ENCODE measurements at regions not wholly inside any gene's neighbourhood (a gene's known extent, or its start where the extent isn't known, plus 50 kb on each side); places are given as distances from the start of the nearest gene placed in this dataset.
"Not testable (repeated sequence)": the region's sequence is repeated elsewhere in the genome, so short reads cannot be mapped to it uniquely, and the experiment has no call there.

GRCh38 chr3:82587174-82587573 is 825.7 kb upstream of the GBE1 start:
- peak; percentile 64 for DNase-seq

GRCh38 chr3:82586414-82586813 is 825.0 kb upstream of the GBE1 start:
- no peak for DNase-seq

GRCh38 chr3:82586002-82586401 is 824.6 kb upstream of the GBE1 start:
- DNase-seq, result not testable (repeated sequence)

- peak; percentile 8 for DNase-seq
These were observed 824.1 kb upstream of the GBE1 start for GRCh38 chr3:82585591-82585990.

GRCh38 chr3:82584861-82585260 is 823.4 kb upstream of the GBE1 start:
- DNase-seq, result not testable (repeated sequence)

- not testable (repeated sequence) for DNase-seq
These were observed 823.0 kb upstream of the GBE1 start for GRCh38 chr3:82584415-82584814.

GRCh38 chr3:82581350-82581749 is 819.9 kb upstream of the GBE1 start:
- DNase-seq, result no peak

- DNase-seq, result no peak
These were observed 811.3 kb upstream of the GBE1 start for GRCh38 chr3:82572721-82573120.

- peak; percentile 19 for DNase-seq
These were observed 807.4 kb upstream of the GBE1 start for GRCh38 chr3:82568776-82569338.

- no peak for DNase-seq
These were observed 805.7 kb upstream of the GBE1 start for GRCh38 chr3:82567029-82567600.

GRCh38 chr3:82562896-82563295 is 801.5 kb upstream of the GBE1 start:
- no peak for DNase-seq

- no peak for DNase-seq
These were observed 800.3 kb upstream of the GBE1 start for GRCh38 chr3:82561784-82562183.

GRCh38 chr3:82558081-82558480 is 796.6 kb upstream of the GBE1 start:
- no peak for DNase-seq

- DNase-seq, result peak; percentile 41
These were observed 794.7 kb upstream of the GBE1 start for GRCh38 chr3:82556113-82556512.

- not testable (repeated sequence) for DNase-seq
These were observed 781.1 kb upstream of the GBE1 start for GRCh38 chr3:82542556-82542955.

GRCh38 chr3:82521657-82522056 is 760.2 kb upstream of the GBE1 start:
- DNase-seq, result no peak

- no peak for DNase-seq
These were observed 759.4 kb upstream of the GBE1 start for GRCh38 chr3:82520846-82521245.

- DNase-seq, result peak; percentile 95
These were observed 748.6 kb upstream of the GBE1 start for GRCh38 chr3:82509951-82510603.

GRCh38 chr3:82509106-82509842 is 747.8 kb upstream of the GBE1 start:
- peak; percentile 59 for DNase-seq

- no peak for DNase-seq
These were observed 744.8 kb upstream of the GBE1 start for GRCh38 chr3:82506204-82506603.

GRCh38 chr3:82505079-82505756 is 743.8 kb upstream of the GBE1 start:
- DNase-seq, result no peak

- DNase-seq, result no peak
These were observed 736.7 kb upstream of the GBE1 start for GRCh38 chr3:82498186-82498585.

- no peak for DNase-seq
These were observed 735.6 kb upstream of the GBE1 start for GRCh38 chr3:82496890-82497560.

Measured in SHP77 treated with DMSO at 0.1 percent for 48 hours (cell line).